K562 (cell line): ENCODE measurements at regions not wholly inside any gene's neighbourhood (a gene's known extent, or its start where the extent isn't known, plus 50 kb on each side); places are given as distances from the start of the nearest gene placed in this dataset.

Source experiments
- ATAC-seq: fragments of 200-7000 bp; cut with Tn5 transposase; 3 replicates; pipeline ENCODE4 v1.9.1; 2020; ENCODE audit warnings: moderate library complexity
- BruUV-seq: library from RNA; stranded (reverse); fragments of 400-500 nt; replicated peaks from 2 replicates; lab custom pipeline; 2021; lab: Mats Ljungman, UMichigan
- CTCF ChIA-PET: fragments of 300-600 bp; formaldehyde crosslinking; extraction: SDS; loops from one replicate; lab custom pipeline; 2021; ENCODE audit warnings: low intra/inter-chr PET ratio; lab: Yijun Ruan, JAX
- POLR2A ChIA-PET: fragments of 300-600, 350-650 bp; sonication (Branson Sonifier 250); formaldehyde crosslinking; extraction: SDS; loops from one replicate; lab custom pipeline; 2021; ENCODE audit warnings: antibody characterized with exemption, inconsistent platforms; lab: Yijun Ruan, JAX
- DNase-seq, 4 experiments: peaks; one replicate each; pipeline versions ENCODE4 v3.0.0 to v3.0.0-alpha.2; 2011 to 2018; ENCODE audit warnings: low spot score in 3 of 4, mixed read lengths in 3 of 4; ENCODE audit errors: extremely low read depth in 1 of 4
- FAIRE-seq: peaks from 2 replicates; lab custom pipeline; 2011; peaks lifted over from hg19 to GRCh38; lab: Jason Lieb, UNC
- H2AFZ ChIP-seq: 2 replicates; pipeline ENCODE4 v1.6.0; 2011; ENCODE audit warnings: low read depth, low read length, control low read depth, inconsistent platforms
- H3K27ac ChIP-seq: fragments of 200-600 bp; 3 replicates; pipeline ENCODE4 v1.8.0; 2011; ENCODE audit warnings: low read depth, mild to moderate bottlenecking, control low read depth, inconsistent platforms, low read length, moderate library complexity, mixed read lengths; ENCODE audit errors: extremely low read depth
- H3K27me3 ChIP-seq, 2 experiments: fragments of 300-600 bp in 1 of 2; 2 replicates in 1 of 2; 3 replicates in 1 of 2; pipeline versions ENCODE4 v1.6.0 to v1.8.0; 2011; ENCODE audit warnings: inconsistent platforms in 2 of 2, low read length in 2 of 2, mild to moderate bottlenecking in 1 of 2, mixed read lengths in 1 of 2, moderate library complexity in 1 of 2; ENCODE audit not compliant: control insufficient read depth in 2 of 2, insufficient read depth in 2 of 2
- H3K36me3 ChIP-seq: fragments of 300-600 bp; 3 replicates; pipeline ENCODE4 v1.8.0; 2011; ENCODE audit warnings: mild to moderate bottlenecking, low read length, inconsistent platforms; ENCODE audit not compliant: control insufficient read depth, insufficient read depth
- H3K4me1 ChIP-seq, 2 experiments: fragments of 200-600 bp in 1 of 2; replicated peaks in 1 of 2; 2 replicates in 1 of 2; 3 replicates in 1 of 2; pipeline versions ENCODE4 v1.5.1 to v1.8.0; 2011; ENCODE audit warnings: inconsistent platforms in 2 of 2, low read length in 2 of 2, mild to moderate bottlenecking in 1 of 2, mixed read lengths in 1 of 2, moderate library complexity in 1 of 2; ENCODE audit not compliant: control insufficient read depth in 2 of 2, insufficient read depth in 2 of 2
- H3K4me2 ChIP-seq: 2 replicates; pipeline ENCODE4 v1.6.1; 2011; ENCODE audit warnings: low read length, control low read depth, inconsistent platforms, mixed read lengths; ENCODE audit not compliant: insufficient read depth
- H3K4me3 ChIP-seq: fragments of 200-600 bp; sonication (generic), shearing (Covaris generic); 2 replicates; pipeline ENCODE4 v1.5.1; 2016; ENCODE audit warnings: control low read depth, inconsistent platforms
- H3K79me2 ChIP-seq: fragments of 200-600 bp; 3 replicates; pipeline ENCODE4 v1.8.0; 2011; ENCODE audit warnings: low read length, inconsistent platforms; ENCODE audit not compliant: control insufficient read depth, insufficient read depth
- H3K9ac ChIP-seq, 2 experiments: 2 replicates each; pipeline versions ENCODE4 v1.6.0 to v1.6.1; 2011; ENCODE audit warnings: low read depth in 2 of 2, low read length in 2 of 2, control low read depth in 1 of 2, inconsistent platforms in 1 of 2, mild to moderate bottlenecking in 1 of 2, mixed read lengths in 1 of 2; ENCODE audit not compliant: insufficient read depth in 1 of 2
- H3K9me1 ChIP-seq: one replicate; pipeline ENCODE4 v1.6.0; 2011; ENCODE audit warnings: inconsistent platforms, mild to moderate bottlenecking, low read length, moderate library complexity; ENCODE audit not compliant: control insufficient read depth, insufficient read depth
- H3K9me3 ChIP-seq: replicated peaks from 2 replicates; pipeline ENCODE4 v1.5.1; 2011; ENCODE audit warnings: low read depth, low read length, inconsistent platforms; ENCODE audit not compliant: control insufficient read depth, insufficient read depth
- H4K20me1 ChIP-seq: replicated peaks from 2 replicates; pipeline ENCODE4 v1.6.1; 2011; ENCODE audit warnings: low read length, inconsistent platforms, mixed read lengths; ENCODE audit not compliant: control insufficient read depth, insufficient read depth
- DMBX1 ChIP-seq: fragments of 250-450 bp; sonication (Bioruptor Pico); IDR thresholded peaks from 2 replicates; pipeline ENCODE4 v1.8.0; 2022; ENCODE audit warnings: inconsistent platforms, mild to moderate bottlenecking, moderate library complexity, borderline replicate concordance
- FIP1L1 ChIP-seq: fragments of 200-400 bp; formaldehyde crosslinking; IDR thresholded peaks from 2 replicates; pipeline ENCODE4 v1.6.1; 2018; ENCODE audit warnings: mild to moderate bottlenecking, low read depth, low read length; ENCODE audit not compliant: poor library complexity, severe bottlenecking
- HOXB6 ChIP-seq: fragments of 250-450 bp; sonication (Bioruptor Pico); IDR thresholded peaks from 2 replicates; pipeline ENCODE4 v1.5.1; 2022; ENCODE audit warnings: mild to moderate bottlenecking, borderline replicate concordance
- NFATC3 ChIP-seq: fragments of 450-650 bp; IDR thresholded peaks from 2 replicates; pipeline ENCODE4 v1.6.1; 2017; ENCODE audit warnings: mild to moderate bottlenecking
- NFXL1 ChIP-seq: fragments of 450-650 bp; formaldehyde crosslinking; IDR thresholded peaks from 2 replicates; pipeline ENCODE4 v1.4.0; 2021; ENCODE audit warnings: mild to moderate bottlenecking
- SRSF3 ChIP-seq: fragments of 200-400 bp; formaldehyde crosslinking; IDR thresholded peaks from 2 replicates; pipeline ENCODE4 v1.6.1; 2016; ENCODE audit warnings: mild to moderate bottlenecking, low read length, moderate library complexity; ENCODE audit not compliant: insufficient read depth
- TFAM ChIP-seq: fragments of 250-450 bp; sonication (Bioruptor Pico); conservative IDR thresholded peaks from 2 replicates; pipeline ENCODE4 v1.5.0; 2021; ENCODE audit warnings: mild to moderate bottlenecking, moderate library complexity
- WGBS: fragments of 100-300 bp; shearing (Covaris generic); methylation state at CpG from one replicate; pipeline ENCODE4 v1.1.6; 2016; ENCODE audit warnings: low coverage, mixed read lengths; ENCODE audit not compliant: insufficient coverage; ENCODE audit errors: missing lambda C conversion rate; 5-methylcytosine and 5-hydroxymethylcytosine counted together
- in situ Hi-C: fragments of 300-500 bp; cut with MboI; formaldehyde crosslinking; loops from 4 replicates; pipeline ENCODE4 v1.15.0; 2018; ENCODE audit warnings: inconsistent platforms, mixed read lengths
- intact Hi-C: fragments of 100-400 bp; cut with micrococcal nuclease; formaldehyde crosslinking; loops from 2 replicates; pipeline ENCODE4 v1.14.2; 2022
- TF ChIP-seq, protein P1 (sequence below): IDR thresholded peaks from 3 replicates; pipeline ENCODE4 v1.6.1; 2011; ENCODE audit warnings: borderline replicate concordance, mild to moderate bottlenecking; ENCODE audit not compliant: insufficient read length, insufficient read depth
- TF ChIP-seq, protein P2 (sequence below), 2 experiments: fragments of 450-650 bp in 1 of 2; sonication (generic) in 1 of 2; formaldehyde crosslinking; conservative IDR thresholded peaks; 2 replicates each; pipeline versions ENCODE4 v1.4.0 to v1.8.1; 2020 to 2022; ENCODE audit warnings: mild to moderate bottlenecking in 1 of 2, missing genetic modification reagents in 1 of 2
- TF ChIP-seq, protein P3 (sequence below): fragments of 450-650 bp; IDR thresholded peaks from 2 replicates; pipeline ENCODE4 v1.6.1; 2017; ENCODE audit warnings: antibody characterized with exemption, mild to moderate bottlenecking

DNA sequence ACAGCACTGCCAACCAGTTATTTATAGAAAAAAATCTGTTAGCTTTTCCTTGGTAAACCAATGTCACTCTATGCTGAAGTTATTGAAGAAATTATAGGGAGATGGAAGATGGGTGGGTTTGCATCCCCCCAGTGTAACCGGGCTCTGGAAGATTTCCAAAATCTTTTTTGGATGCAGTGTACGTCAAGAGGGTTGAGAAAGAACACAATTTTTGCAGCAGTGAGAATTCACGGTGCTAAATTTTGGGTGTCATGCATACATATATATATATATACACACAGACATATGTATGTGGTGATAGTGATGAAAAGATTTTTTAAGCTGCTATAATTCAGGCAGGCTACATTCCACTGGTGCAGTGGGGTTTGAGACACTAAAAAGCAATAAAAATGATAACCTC is 91.4 kb upstream of the MAGI3 start:
- Histone ChIP-seq H3K79me2 (no peaks in the 10 kb centered on the region), H3K9me3 (no peaks in the 10 kb centered on the region), H4K20me1 (no peaks in the 10 kb centered on the region), H3K27me3 (no peaks in the 10 kb centered on the region; a peak in 2 of 5 replicates), H3K4me2 (no peak overlapping the region), H3K27ac (no peak overlapping the region), H3K4me1 (no peaks in the 10 kb centered on the region), H2AFZ (no peak overlapping the region), H3K36me3 (no peaks in the 10 kb centered on the region), H3K4me3 (no peak overlapping the region), H3K9ac (no peak overlapping the region), H3K9me1 (no peaks in the 10 kb centered on the region)
- in situ Hi-C loops (no loop called here), intact Hi-C loops (no loop called here)
- 16% methylated on average over 3 of the region's 3 CpGs for WGBS
- CTCF ChIA-PET: no interaction called here
- no TSS peak for BruUV-seq
- POLR2A ChIA-PET: no interaction called here
- DNase-seq (no peak), FAIRE-seq (no peak), ATAC-seq (no peak)
- TF ChIP-seq FIP1L1: no peak
- TF ChIP-seq TFAM (CRISPR knock-in tag): no peak
- TF ChIP-seq, protein P1, sequence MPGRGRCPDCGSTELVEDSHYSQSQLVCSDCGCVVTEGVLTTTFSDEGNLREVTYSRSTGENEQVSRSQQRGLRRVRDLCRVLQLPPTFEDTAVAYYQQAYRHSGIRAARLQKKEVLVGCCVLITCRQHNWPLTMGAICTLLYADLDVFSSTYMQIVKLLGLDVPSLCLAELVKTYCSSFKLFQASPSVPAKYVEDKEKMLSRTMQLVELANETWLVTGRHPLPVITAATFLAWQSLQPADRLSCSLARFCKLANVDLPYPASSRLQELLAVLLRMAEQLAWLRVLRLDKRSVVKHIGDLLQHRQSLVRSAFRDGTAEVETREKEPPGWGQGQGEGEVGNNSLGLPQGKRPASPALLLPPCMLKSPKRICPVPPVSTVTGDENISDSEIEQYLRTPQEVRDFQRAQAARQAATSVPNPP: no peak
- no peak for TF ChIP-seq HOXB6 (CRISPR knock-in tag)

DNA sequence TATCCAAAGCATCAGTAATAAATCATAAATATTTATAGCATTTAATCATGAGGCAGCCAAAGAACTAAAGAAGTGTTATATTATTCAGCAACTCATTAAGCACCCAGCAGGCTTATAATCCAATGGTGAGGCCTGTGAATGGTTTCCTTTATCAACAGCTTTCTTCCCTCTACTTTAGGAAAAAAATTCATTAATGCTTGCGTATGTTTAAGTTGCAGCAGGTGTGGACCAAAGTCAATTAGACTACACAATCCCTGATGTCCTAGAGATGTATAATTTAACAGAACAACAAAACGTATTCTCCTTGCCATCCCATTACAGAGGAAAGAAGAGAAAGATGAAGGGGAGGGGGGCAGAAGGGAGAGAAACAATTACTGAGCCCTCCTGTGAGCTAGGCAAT is 87.7 kb upstream of the MAGI3 start:
- Histone ChIP-seq H3K27ac (no peak overlapping the region), H3K4me1 (no peaks in the 10 kb centered on the region), H3K27me3 (no peaks in the 10 kb centered on the region), H3K4me2 (no peak overlapping the region), H2AFZ (no peak overlapping the region), H4K20me1 (no peaks in the 10 kb centered on the region), H3K79me2 (no peaks in the 10 kb centered on the region), H3K36me3 (no peaks in the 10 kb centered on the region), H3K9ac (no peak overlapping the region), H3K9me3 (no peaks in the 10 kb centered on the region), H3K4me3 (no peak overlapping the region), H3K9me1 (no peaks in the 10 kb centered on the region)
- BruUV-seq: no TSS peak
- peak; percentile 6 for FAIRE-seq
- POLR2A ChIA-PET: interaction anchor here (0.6 to 2.3 kb wide), 6 partner anchors 9 to 1253 kb away, joined by 3 to 9 read pairs (median 4); no protein-coding TSS in a partner anchor
- no peak for ATAC-seq
- WGBS: 3% methylated on average over 2 of the region's 2 CpGs
- no peak for DNase-seq
- CTCF ChIA-PET: no interaction called here
- in situ Hi-C loops: no loop called here
- intact Hi-C loops: no loop called here
- TF ChIP-seq DMBX1 (no peak), SRSF3 (no peak), NFATC3 (no peak), NFXL1 (CRISPR knock-in tag) (no peak)
- TF ChIP-seq, protein P2, sequence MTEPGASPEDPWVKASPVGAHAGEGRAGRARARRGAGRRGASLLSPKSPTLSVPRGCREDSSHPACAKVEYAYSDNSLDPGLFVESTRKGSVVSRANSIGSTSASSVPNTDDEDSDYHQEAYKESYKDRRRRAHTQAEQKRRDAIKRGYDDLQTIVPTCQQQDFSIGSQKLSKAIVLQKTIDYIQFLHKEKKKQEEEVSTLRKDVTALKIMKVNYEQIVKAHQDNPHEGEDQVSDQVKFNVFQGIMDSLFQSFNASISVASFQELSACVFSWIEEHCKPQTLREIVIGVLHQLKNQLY (CRISPR knock-in tag; conservative IDR thresholded peaks at IDR 0.05): no peak
- TF ChIP-seq, protein P3, sequence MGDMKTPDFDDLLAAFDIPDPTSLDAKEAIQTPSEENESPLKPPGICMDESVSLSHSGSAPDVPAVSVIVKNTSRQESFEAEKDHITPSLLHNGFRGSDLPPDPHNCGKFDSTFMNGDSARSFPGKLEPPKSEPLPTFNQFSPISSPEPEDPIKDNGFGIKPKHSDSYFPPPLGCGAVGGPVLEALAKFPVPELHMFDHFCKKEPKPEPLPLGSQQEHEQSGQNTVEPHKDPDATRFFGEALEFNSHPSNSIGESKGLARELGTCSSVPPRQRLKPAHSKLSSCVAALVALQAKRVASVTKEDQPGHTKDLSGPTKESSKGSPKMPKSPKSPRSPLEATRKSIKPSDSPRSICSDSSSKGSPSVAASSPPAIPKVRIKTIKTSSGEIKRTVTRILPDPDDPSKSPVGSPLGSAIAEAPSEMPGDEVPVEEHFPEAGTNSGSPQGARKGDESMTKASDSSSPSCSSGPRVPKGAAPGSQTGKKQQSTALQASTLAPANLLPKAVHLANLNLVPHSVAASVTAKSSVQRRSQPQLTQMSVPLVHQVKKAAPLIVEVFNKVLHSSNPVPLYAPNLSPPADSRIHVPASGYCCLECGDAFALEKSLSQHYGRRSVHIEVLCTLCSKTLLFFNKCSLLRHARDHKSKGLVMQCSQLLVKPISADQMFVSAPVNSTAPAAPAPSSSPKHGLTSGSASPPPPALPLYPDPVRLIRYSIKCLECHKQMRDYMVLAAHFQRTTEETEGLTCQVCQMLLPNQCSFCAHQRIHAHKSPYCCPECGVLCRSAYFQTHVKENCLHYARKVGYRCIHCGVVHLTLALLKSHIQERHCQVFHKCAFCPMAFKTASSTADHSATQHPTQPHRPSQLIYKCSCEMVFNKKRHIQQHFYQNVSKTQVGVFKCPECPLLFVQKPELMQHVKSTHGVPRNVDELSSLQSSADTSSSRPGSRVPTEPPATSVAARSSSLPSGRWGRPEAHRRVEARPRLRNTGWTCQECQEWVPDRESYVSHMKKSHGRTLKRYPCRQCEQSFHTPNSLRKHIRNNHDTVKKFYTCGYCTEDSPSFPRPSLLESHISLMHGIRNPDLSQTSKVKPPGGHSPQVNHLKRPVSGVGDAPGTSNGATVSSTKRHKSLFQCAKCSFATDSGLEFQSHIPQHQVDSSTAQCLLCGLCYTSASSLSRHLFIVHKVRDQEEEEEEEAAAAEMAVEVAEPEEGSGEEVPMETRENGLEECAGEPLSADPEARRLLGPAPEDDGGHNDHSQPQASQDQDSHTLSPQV: no peak
